PFSK-1 (cell line): ENCODE measurements at regions not wholly inside any gene's neighbourhood (a gene's known extent, or its start where the extent isn't known, plus 50 kb on each side); places are given as distances from the start of the nearest gene placed in this dataset.

Source experiments
- FOXP2 ChIP-seq: optimal IDR thresholded peaks from 2 replicates; pipeline ENCODE3; 2011; ENCODE audit warnings: borderline replicate concordance, control low read depth, inconsistent platforms; ENCODE audit not compliant: insufficient read depth; ENCODE audit errors: extremely low read length, extremely low read depth
- POLR2AphosphoS5 ChIP-seq: IDR thresholded peaks from 2 replicates; pipeline ENCODE4 v1.6.1; 2012; ENCODE audit warnings: low read depth, mild to moderate bottlenecking, control low read depth, low read length, moderate library complexity
- SIN3A ChIP-seq: IDR thresholded peaks from 2 replicates; pipeline ENCODE4 v1.6.1; 2012; ENCODE audit warnings: mild to moderate bottlenecking, low read length, moderate library complexity, borderline replicate concordance; ENCODE audit not compliant: insufficient read depth
- TAF1 ChIP-seq: IDR thresholded peaks from 2 replicates; pipeline ENCODE4 v1.6.1; 2012; ENCODE audit warnings: low read length, control low read depth, borderline replicate concordance; ENCODE audit not compliant: insufficient read depth
- TF ChIP-seq, protein P1 (sequence below), 2 experiments: IDR thresholded peaks; 2 replicates each; pipeline versions ENCODE4 v1.6.1 to v1.8.0; 2011 to 2012; ENCODE audit warnings: low read depth in 2 of 2, low read length in 2 of 2, control low read depth in 1 of 2, inconsistent platforms in 1 of 2, mild to moderate bottlenecking in 1 of 2, moderate library complexity in 1 of 2; ENCODE audit not compliant: insufficient read depth in 1 of 2

DNA sequence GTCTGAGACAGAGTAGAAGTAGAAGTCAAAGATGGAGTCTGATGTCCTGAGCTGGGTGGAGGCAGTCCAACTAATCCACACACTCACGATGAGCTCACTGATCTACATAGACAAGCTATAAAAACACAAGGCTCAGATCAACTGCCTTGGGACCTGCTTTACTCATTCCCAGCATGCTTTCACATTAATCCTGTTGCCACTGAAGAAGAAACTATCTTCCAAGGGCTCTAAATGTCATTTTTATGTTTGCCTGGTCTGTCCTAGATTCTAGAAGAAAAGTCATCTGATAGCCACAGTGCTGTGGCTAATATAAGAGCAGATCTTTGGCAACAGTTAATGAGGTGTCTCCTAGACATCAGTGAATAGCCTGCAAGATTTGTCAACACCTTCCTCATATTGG lies 522.7 kb downstream of the NUF2 start:
- TF ChIP-seq, protein P1, sequence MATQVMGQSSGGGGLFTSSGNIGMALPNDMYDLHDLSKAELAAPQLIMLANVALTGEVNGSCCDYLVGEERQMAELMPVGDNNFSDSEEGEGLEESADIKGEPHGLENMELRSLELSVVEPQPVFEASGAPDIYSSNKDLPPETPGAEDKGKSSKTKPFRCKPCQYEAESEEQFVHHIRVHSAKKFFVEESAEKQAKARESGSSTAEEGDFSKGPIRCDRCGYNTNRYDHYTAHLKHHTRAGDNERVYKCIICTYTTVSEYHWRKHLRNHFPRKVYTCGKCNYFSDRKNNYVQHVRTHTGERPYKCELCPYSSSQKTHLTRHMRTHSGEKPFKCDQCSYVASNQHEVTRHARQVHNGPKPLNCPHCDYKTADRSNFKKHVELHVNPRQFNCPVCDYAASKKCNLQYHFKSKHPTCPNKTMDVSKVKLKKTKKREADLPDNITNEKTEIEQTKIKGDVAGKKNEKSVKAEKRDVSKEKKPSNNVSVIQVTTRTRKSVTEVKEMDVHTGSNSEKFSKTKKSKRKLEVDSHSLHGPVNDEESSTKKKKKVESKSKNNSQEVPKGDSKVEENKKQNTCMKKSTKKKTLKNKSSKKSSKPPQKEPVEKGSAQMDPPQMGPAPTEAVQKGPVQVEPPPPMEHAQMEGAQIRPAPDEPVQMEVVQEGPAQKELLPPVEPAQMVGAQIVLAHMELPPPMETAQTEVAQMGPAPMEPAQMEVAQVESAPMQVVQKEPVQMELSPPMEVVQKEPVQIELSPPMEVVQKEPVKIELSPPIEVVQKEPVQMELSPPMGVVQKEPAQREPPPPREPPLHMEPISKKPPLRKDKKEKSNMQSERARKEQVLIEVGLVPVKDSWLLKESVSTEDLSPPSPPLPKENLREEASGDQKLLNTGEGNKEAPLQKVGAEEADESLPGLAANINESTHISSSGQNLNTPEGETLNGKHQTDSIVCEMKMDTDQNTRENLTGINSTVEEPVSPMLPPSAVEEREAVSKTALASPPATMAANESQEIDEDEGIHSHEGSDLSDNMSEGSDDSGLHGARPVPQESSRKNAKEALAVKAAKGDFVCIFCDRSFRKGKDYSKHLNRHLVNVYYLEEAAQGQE (IDR thresholded peaks at IDR 0.05; ENCODE audit: insufficient read depth in 1 of 2, low read depth in 2 of 2, low read length in 2 of 2) = no peak
- no peak for TF ChIP-seq SIN3A
- no peak for TF ChIP-seq POLR2AphosphoS5
- no peak for TF ChIP-seq TAF1
- TF ChIP-seq FOXP2 = no peak
